ENCODE measurements at regions not wholly inside any gene's neighbourhood (a gene's known extent, or its start where the extent isn't known, plus 50 kb on each side); places are given as distances from the start of the nearest gene placed in this dataset.

- TF ChIP-seq CTCF (conservative IDR thresholded peaks at IDR 0.05): no peak
- H3K27ac ChIP-seq: no peak overlapping the region
Observed at GRCh38 chr1:208899438-208899837, 655.3 kb upstream of the PLXNA2 start.

- no peak for TF ChIP-seq CTCF (conservative IDR thresholded peaks at IDR 0.05)
- no peak overlapping the region for H3K27ac ChIP-seq
Observed at GRCh38 chr1:208903251-208903905, 659.2 kb upstream of the PLXNA2 start.

GRCh38 chr1:208907790-208908189 lies 663.6 kb upstream of the PLXNA2 start:
- H3K27ac ChIP-seq: no peak overlapping the region
- TF ChIP-seq CTCF (conservative IDR thresholded peaks at IDR 0.05): no peak

DNA sequence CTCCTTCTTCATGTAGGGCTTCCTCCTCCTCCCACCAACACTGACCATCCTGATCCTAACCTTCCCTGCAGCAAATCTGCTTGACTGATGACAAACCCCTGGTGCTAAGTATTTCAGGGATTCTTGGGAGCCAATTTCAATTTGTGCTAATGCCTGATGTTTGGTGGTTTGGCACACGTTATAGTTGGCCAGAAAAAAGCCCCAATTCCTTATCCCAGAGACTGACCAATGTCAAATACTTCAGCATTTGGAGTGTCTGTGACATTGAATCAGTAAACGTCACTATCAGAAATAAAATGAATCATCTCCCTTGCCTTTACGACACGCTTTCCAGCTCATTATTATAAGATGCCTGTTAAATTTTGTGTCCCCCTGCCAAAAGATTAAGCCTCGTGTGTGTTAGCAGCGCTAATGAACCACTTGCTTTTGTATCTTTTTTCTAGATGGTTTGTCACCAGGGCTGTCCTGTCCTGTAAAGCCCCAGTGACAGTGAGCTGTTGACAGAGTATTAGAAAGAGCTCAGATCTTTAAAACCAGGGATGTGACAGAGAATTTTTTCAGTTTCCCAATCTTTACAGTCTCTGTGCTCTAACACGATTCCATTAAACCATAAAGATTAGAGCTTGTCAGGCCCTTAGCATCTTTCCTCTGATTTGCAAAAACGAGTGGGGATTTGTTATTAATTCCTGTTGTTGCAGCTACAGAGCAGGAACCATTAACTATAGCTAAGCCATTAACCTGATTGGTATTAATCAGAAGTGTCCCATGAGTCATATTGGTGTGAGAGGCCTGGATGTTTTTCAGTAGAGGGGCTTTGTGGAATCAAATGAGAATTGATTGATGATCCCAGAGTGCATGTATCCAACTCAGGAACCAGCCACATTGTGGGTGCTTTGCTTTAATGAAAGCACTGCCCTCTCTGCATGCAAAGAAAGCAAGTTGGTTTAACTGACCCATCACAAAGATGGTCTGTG lies 665.1 kb upstream of the PLXNA2 start:
- no peak for TF ChIP-seq CTCF (conservative IDR thresholded peaks at IDR 0.05)
- no peak overlapping the region for H3K27ac ChIP-seq

GRCh38 chr1:208910161-208910560 lies 666.0 kb upstream of the PLXNA2 start:
- no peak for TF ChIP-seq CTCF (conservative IDR thresholded peaks at IDR 0.05)
- H3K27ac ChIP-seq: no peak overlapping the region

DNA sequence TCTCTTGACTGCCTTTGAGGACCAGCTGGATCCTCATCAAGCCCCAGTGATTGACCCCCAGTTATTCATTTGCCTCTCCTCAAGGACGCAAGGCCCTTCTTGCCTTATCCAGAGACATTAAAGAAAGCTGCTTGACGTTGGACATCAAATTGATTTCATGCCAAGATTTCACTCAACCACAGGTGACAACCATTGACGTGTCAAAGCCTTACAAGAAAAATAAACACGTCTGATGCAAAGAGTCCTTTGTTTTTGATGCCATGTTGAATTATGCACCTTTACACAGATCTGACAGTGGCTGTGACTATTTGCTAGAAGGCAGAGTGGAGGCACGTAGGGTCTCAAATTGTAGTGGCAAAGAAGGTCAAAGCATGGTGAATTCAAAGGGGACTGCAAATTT lies 666.2 kb upstream of the CAMK1G start:
- no peak for TF ChIP-seq CTCF (conservative IDR thresholded peaks at IDR 0.05)
- no peak overlapping the region for H3K27ac ChIP-seq

- H3K27ac ChIP-seq: no peak overlapping the region
Observed at GRCh38 chr1:208917723-208918122, 665.8 kb upstream of the CAMK1G start.

More at GRCh38 chr1:208917723-208918122, 665.8 kb upstream of the CAMK1G start:
- no peak for TF ChIP-seq CTCF (conservative IDR thresholded peaks at IDR 0.05)
